ENCODE measurements at regions not wholly inside any gene's neighbourhood (a gene's known extent, or its start where the extent isn't known, plus 50 kb on each side); places are given as distances from the start of the nearest gene placed in this dataset.
"Not testable (repeated sequence)": the region's sequence is repeated elsewhere in the genome, so short reads cannot be mapped to it uniquely, and the experiment has no call there.

GRCh38 chr15:38614621-38615020 lies 50.0 kb upstream of the RASGRP1 start:
- DNase-seq (ENCODE audit: low read depth): peak; percentile 20

- DNase-seq (ENCODE audit: low read depth): no peak
These were observed 53.2 kb upstream of the RASGRP1 start for GRCh38 chr15:38617831-38618230.

GRCh38 chr15:38618242-38618955 lies 53.8 kb upstream of the RASGRP1 start:
- DNase-seq (ENCODE audit: low read depth): no peak

- no peak for DNase-seq (ENCODE audit: low read depth)
These were observed 55.5 kb upstream of the RASGRP1 start for GRCh38 chr15:38620098-38620497.

GRCh38 chr15:38620851-38621594 lies 56.4 kb upstream of the RASGRP1 start:
- no peak for DNase-seq (ENCODE audit: low read depth)

GRCh38 chr15:38622304-38622703 lies 57.7 kb upstream of the RASGRP1 start:
- no peak for DNase-seq (ENCODE audit: low read depth)

GRCh38 chr15:38622908-38623307 lies 58.3 kb upstream of the RASGRP1 start:
- no peak for DNase-seq (ENCODE audit: low read depth)

- no peak for DNase-seq (ENCODE audit: low read depth)
These were observed 59.1 kb upstream of the RASGRP1 start for GRCh38 chr15:38623744-38624143.

GRCh38 chr15:38624244-38625205 lies 59.9 kb upstream of the RASGRP1 start:
- DNase-seq (ENCODE audit: low read depth): no peak

- DNase-seq (ENCODE audit: low read depth): no peak
These were observed 61.3 kb upstream of the RASGRP1 start for GRCh38 chr15:38625886-38626285.

GRCh38 chr15:38626443-38627050 lies 61.9 kb upstream of the RASGRP1 start:
- DNase-seq (ENCODE audit: low read depth): no peak

GRCh38 chr15:38627689-38628277 lies 63.2 kb upstream of the RASGRP1 start:
- no peak for DNase-seq (ENCODE audit: low read depth)

- no peak for DNase-seq (ENCODE audit: low read depth)
These were observed 66.8 kb upstream of the RASGRP1 start for GRCh38 chr15:38631119-38632075.

GRCh38 chr15:38635170-38635569 lies 70.6 kb upstream of the RASGRP1 start:
- DNase-seq (ENCODE audit: low read depth): no peak

GRCh38 chr15:38636597-38636996 lies 72.0 kb upstream of the RASGRP1 start:
- no peak for DNase-seq (ENCODE audit: low read depth)

- DNase-seq (ENCODE audit: low read depth): no peak
These were observed 73.5 kb upstream of the RASGRP1 start for GRCh38 chr15:38638126-38638525.

GRCh38 chr15:38638811-38639210 lies 74.2 kb upstream of the RASGRP1 start:
- DNase-seq (ENCODE audit: low read depth): no peak

GRCh38 chr15:38642689-38643270 lies 78.2 kb upstream of the RASGRP1 start:
- DNase-seq (ENCODE audit: low read depth): no peak

- DNase-seq (ENCODE audit: low read depth): not testable (repeated sequence)
These were observed 79.7 kb upstream of the RASGRP1 start for GRCh38 chr15:38644353-38644752.

GRCh38 chr15:38646716-38647115 lies 82.1 kb upstream of the RASGRP1 start:
- DNase-seq (ENCODE audit: low read depth): no peak

Measured in M059J (cell line).